ENCODE measurements at regions not wholly inside any gene's neighbourhood (a gene's known extent, or its start where the extent isn't known, plus 50 kb on each side); places are given as distances from the start of the nearest gene placed in this dataset.

- DNase-seq: no peak
- Mint-ChIP-seq H3K9me3 (peaks cover 5% of the 10 kb centered on the region), H3K4me3 (no peak overlapping the region), H3K27me3 (peaks cover 29% of the 10 kb centered on the region), H3K27ac (no peak overlapping the region), H3K36me3 (ENCODE audit: low read depth) (peaks cover 3% of the 10 kb centered on the region), H3K4me1 (peaks cover 26% of the 10 kb centered on the region)
- ChIA-PET CTCF (no interaction called here), POLR2A (interaction anchor here (1.5 kb wide), 1 partner anchor 56 kb away, joined by 4 read pairs; no protein-coding TSS in a partner anchor)
Observed at GRCh38 chr17:83144421-83145357, 65.3 kb downstream of the METRNL start.

DNA sequence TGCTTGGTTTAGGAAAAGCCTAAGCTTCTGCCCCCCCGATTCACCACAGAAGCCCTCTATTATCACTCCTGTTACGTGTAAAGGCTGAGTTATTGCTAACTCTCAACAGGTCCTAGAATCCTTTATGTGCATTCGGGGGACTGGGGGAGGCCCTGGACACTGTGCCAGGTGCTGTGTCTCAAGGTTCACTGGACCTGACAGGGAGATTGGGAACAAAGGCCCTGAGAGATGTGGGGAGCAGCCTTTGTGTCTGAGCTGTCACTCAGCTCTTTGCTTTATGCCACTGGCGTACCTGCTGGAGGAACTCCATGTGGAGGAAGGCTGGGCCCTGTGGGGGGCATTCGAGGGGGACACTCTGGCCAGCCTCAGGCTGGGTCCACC lies 65.9 kb downstream of the METRNL start:
- POLR2A ChIA-PET: no interaction called here
- CTCF ChIA-PET: no interaction called here
- Mint-ChIP-seq H3K27ac (no peak overlapping the region), H3K36me3 (ENCODE audit: low read depth) (peaks cover 3% of the 10 kb centered on the region), H3K27me3 (peaks cover 28% of the 10 kb centered on the region), H3K4me1 (peaks cover 26% of the 10 kb centered on the region), H3K4me3 (no peak overlapping the region), H3K9me3 (peaks cover 5% of the 10 kb centered on the region)
- DNase-seq: no peak

GRCh38 chr17:83145831-83146230 lies 66.4 kb downstream of the METRNL start:
- Mint-ChIP-seq H3K4me1 (peaks cover 26% of the 10 kb centered on the region), H3K27ac (no peak overlapping the region), H3K9me3 (peaks cover 5% of the 10 kb centered on the region), H3K4me3 (no peak overlapping the region), H3K27me3 (peaks cover 23% of the 10 kb centered on the region), H3K36me3 (ENCODE audit: low read depth) (peaks cover 3% of the 10 kb centered on the region)
- CTCF ChIA-PET: no interaction called here
- DNase-seq: no peak
- POLR2A ChIA-PET: no interaction called here

- H3K4me1 Mint-ChIP-seq: peaks cover 26% of the 10 kb centered on the region
- H3K4me3 Mint-ChIP-seq: no peak overlapping the region
- peaks cover 5% of the 10 kb centered on the region for H3K9me3 Mint-ChIP-seq
- POLR2A ChIA-PET: no interaction called here
- H3K27me3 Mint-ChIP-seq: peaks cover 18% of the 10 kb centered on the region
- DNase-seq: no peak
- CTCF ChIA-PET: no interaction called here
- H3K27ac Mint-ChIP-seq: no peak overlapping the region
- peaks cover 3% of the 10 kb centered on the region for H3K36me3 Mint-ChIP-seq (ENCODE audit: low read depth)
Observed at GRCh38 chr17:83146347-83146746, 66.9 kb downstream of the METRNL start.

DNA sequence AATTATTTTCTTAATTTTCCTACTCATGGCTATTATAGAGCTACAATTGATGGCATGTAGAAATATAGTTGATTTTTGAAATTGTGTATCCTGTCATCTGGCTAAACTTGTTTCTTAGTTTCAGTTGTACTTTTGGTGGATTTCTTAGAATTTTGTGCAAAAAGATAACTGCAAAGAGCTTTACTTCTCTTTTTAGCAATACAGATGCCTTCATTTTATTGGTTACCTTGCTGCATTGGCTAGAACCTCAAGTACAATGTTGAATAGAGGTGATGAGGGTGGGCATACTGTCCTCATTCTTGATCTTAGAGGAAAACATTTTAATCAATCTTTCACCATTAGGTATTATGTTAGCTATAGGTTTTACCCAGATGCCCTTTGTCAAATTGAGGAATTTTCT lies 67.9 kb downstream of the METRNL start:
- Mint-ChIP-seq H3K36me3 (ENCODE audit: low read depth) (peaks cover under 1% of the 10 kb centered on the region), H3K27me3 (peaks cover 12% of the 10 kb centered on the region), H3K4me3 (no peak overlapping the region), H3K27ac (peak overlapping the region; percentile 52), H3K9me3 (peaks cover 3% of the 10 kb centered on the region), H3K4me1 (peaks cover 26% of the 10 kb centered on the region)
- DNase-seq: no peak
- CTCF ChIA-PET: no interaction called here
- POLR2A ChIA-PET: interaction anchor here (0.9 kb wide), 1 partner anchor 14 kb away, joined by 3 read pairs; no protein-coding TSS in a partner anchor

- no peaks in the 10 kb centered on the region for H3K36me3 Mint-ChIP-seq (ENCODE audit: low read depth)
- H3K9me3 Mint-ChIP-seq: no peaks in the 10 kb centered on the region
- peaks cover 9% of the 10 kb centered on the region for H3K27me3 Mint-ChIP-seq
- H3K27ac Mint-ChIP-seq: no peak overlapping the region
- no peak overlapping the region for H3K4me3 Mint-ChIP-seq
- ChIA-PET CTCF (no interaction called here), POLR2A (no interaction called here)
- peaks cover 26% of the 10 kb centered on the region for H3K4me1 Mint-ChIP-seq
- no peak for DNase-seq
Observed at GRCh38 chr17:83148317-83149028, 69.1 kb downstream of the METRNL start.

DNA sequence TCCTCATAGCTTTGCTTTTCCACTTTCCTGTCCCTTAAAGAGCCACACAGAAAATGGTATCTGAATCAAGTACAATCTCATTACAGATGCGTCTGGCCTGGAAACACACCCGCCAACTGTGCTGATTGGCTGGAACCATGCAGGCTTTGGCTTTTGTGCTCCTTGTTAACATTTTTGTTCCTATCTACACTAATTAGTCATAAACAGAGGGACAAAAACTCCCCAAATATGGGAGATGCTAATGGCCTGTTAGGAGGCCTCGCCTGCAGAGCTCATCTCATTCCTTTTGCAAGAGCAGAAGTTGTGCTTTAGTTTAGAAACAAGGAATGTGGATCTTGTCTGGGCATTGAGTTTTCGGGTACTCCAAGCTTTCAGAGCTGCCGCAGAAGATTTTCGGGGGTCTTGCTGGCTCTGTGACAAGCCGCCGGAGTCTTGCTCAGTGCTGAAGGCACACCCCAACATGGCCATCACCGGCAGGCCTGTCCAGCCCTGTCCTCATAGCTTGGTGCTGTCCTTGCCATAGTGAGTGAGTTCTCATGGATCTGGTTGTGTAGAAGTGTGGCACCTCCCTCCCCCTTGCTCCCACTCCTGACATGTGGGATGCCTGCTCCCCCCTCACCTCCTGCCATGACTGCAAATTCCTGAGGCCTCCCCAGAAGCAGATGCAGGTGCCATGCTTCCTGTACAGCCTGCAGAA lies 69.8 kb downstream of the METRNL start:
- Mint-ChIP-seq H3K36me3 (ENCODE audit: low read depth) (no peaks in the 10 kb centered on the region), H3K4me3 (no peak overlapping the region), H3K9me3 (no peaks in the 10 kb centered on the region), H3K4me1 (peaks cover 26% of the 10 kb centered on the region), H3K27ac (no peak overlapping the region), H3K27me3 (peaks cover 4% of the 10 kb centered on the region)
- DNase-seq: no peak
- CTCF ChIA-PET: no interaction called here
- POLR2A ChIA-PET: no interaction called here

DNA sequence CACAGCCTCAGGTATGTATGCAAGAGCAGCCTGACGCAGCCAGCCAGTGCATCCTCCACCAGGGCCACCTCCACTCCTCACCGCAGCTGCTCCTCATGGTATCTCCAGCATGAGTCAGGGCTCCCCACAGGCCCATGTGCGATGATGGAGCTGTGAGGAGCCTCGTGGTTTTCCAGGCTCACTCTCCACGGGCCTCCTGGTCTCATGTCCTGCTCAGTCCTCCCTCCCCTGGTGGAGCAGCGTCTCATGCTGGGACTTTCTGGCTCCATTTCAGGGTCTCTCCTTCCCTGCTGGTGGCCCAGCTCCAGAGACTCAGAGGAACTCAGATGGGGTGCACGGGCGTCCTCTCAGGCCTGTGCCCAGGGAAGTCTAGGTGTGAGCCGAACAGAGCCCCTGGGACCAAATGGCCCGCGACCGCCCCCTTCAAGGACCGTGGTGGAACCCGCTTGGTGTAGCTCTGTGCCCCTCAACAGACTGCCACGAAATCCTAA lies 70.4 kb downstream of the METRNL start:
- peaks cover 26% of the 10 kb centered on the region for H3K4me1 Mint-ChIP-seq
- no peak for DNase-seq
- H3K36me3 Mint-ChIP-seq (ENCODE audit: low read depth): no peaks in the 10 kb centered on the region
- ChIA-PET POLR2A (no interaction called here), CTCF (no interaction called here)
- H3K27me3 Mint-ChIP-seq: peaks cover 7% of the 10 kb centered on the region
- H3K9me3 Mint-ChIP-seq: no peaks in the 10 kb centered on the region
- H3K27ac Mint-ChIP-seq: no peak overlapping the region
- no peak overlapping the region for H3K4me3 Mint-ChIP-seq

GRCh38 chr17:83150369-83151055 lies 71.1 kb downstream of the METRNL start:
- Mint-ChIP-seq H3K9me3 (no peaks in the 10 kb centered on the region), H3K4me1 (peaks cover 31% of the 10 kb centered on the region), H3K36me3 (ENCODE audit: low read depth) (no peaks in the 10 kb centered on the region), H3K27ac (no peak overlapping the region), H3K4me3 (no peak overlapping the region), H3K27me3 (peaks cover 7% of the 10 kb centered on the region)
- DNase-seq: no peak
- ChIA-PET POLR2A (no interaction called here), CTCF (no interaction called here)

DNA sequence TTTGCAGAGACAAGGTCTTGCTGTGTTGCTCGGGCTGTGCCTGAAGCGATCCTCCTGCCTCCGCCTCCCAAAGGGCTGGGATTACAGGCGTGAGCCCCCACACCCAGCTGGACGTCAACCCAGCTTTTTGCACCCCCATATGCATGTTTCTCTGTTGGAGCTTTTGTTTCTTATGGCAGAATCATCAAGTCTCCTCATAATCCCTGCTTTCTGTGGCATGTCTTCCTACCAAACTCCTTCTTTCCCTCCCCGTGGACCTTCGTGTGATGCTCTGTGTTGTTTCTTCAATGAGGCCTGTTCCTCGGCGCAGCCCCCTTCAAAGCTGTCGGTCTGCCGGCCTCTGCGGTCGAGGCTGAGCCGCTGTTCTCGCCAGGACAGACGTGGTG lies 71.6 kb downstream of the METRNL start:
- H3K4me1 Mint-ChIP-seq: peaks cover 32% of the 10 kb centered on the region
- H3K36me3 Mint-ChIP-seq (ENCODE audit: low read depth): no peaks in the 10 kb centered on the region
- POLR2A ChIA-PET: no interaction called here
- CTCF ChIA-PET: no interaction called here
- DNase-seq: no peak
- H3K4me3 Mint-ChIP-seq: no peak overlapping the region
- peaks cover 9% of the 10 kb centered on the region for H3K27me3 Mint-ChIP-seq
- H3K27ac Mint-ChIP-seq: no peak overlapping the region
- H3K9me3 Mint-ChIP-seq: no peaks in the 10 kb centered on the region

- ChIA-PET POLR2A (no interaction called here), CTCF (no interaction called here)
- Mint-ChIP-seq H3K9me3 (no peaks in the 10 kb centered on the region), H3K27ac (no peak overlapping the region), H3K4me1 (peaks cover 31% of the 10 kb centered on the region), H3K36me3 (ENCODE audit: low read depth) (no peaks in the 10 kb centered on the region), H3K4me3 (no peak overlapping the region), H3K27me3 (peaks cover 9% of the 10 kb centered on the region)
- no peak for DNase-seq
Observed at GRCh38 chr17:83151442-83152226, 72.2 kb downstream of the METRNL start.

- Mint-ChIP-seq H3K4me1 (peaks cover 24% of the 10 kb centered on the region), H3K4me3 (no peak overlapping the region), H3K27me3 (peaks cover 9% of the 10 kb centered on the region), H3K36me3 (ENCODE audit: low read depth) (no peaks in the 10 kb centered on the region), H3K27ac (no peak overlapping the region), H3K9me3 (no peaks in the 10 kb centered on the region)
- ChIA-PET POLR2A (no interaction called here), CTCF (no interaction called here)
- no peak for DNase-seq
Observed at GRCh38 chr17:83152227-83152744, 72.9 kb downstream of the METRNL start.

Measured in activated CD4-positive, alpha-beta memory T cell treated with anti-CD3 and anti-CD28 coated beads, Interleukin-2, amount 10 ng/mL, durations not matched to agents 7 days and 5 days (primary cell).